Thyroid gland (tissue), 4 donors: ENCODE measurements at regions not wholly inside any gene's neighbourhood (a gene's known extent, or its start where the extent isn't known, plus 50 kb on each side); places are given as distances from the start of the nearest gene placed in this dataset.

Experiments used
- DNase-seq, 2 donors: peaks; one replicate each; pipeline ENCODE4 v3.0.0-alpha.2; 2019
- H3K27ac ChIP-seq, 3 donors: fragments of 200-600 bp; sonication (generic); 1 replicate in 2 of 3; 2 replicates in 1 of 3; pipeline ENCODE4 v1.5.1; 2016 to 2019; ENCODE audit warnings: mild to moderate bottlenecking in 1 of 3, moderate library complexity in 1 of 3
- H3K27me3 ChIP-seq: fragments of 200-600 bp; sonication (generic); one replicate; pipeline ENCODE4 v1.5.1; 2019
- H3K36me3 ChIP-seq, 2 donors: fragments of 200-600 bp; sonication (generic); one replicate each; pipeline ENCODE4 v1.5.1; 2016 to 2019
- H3K4me1 ChIP-seq, 2 donors: fragments of 200-600 bp; sonication (generic); one replicate each; pipeline ENCODE4 v1.5.1; 2017 to 2019
- H3K4me3 ChIP-seq, 3 donors: fragments of 200-600 bp; sonication (generic); replicated peaks in 1 of 3; 1 replicate in 2 of 3; 2 replicates in 1 of 3; pipeline ENCODE4 v1.5.1; 2016; ENCODE audit warnings: mild to moderate bottlenecking in 1 of 3
- H3K9me3 ChIP-seq: fragments of 200-600 bp; sonication (generic); one replicate; pipeline ENCODE4 v1.5.1; 2017
- POLR2A ChIP-seq, 2 donors: fragments of 450-650 bp; IDR thresholded peaks; one replicate each; pipeline ENCODE4 v1.6.1; 2017; ENCODE audit warnings: antibody characterized with exemption in 2 of 2, mild to moderate bottlenecking in 2 of 2, moderate library complexity in 1 of 2
- WGBS, 2 donors: methylation state at CpG; one replicate each; pipeline ENCODE4 v1.1.5; 2017; 5-methylcytosine and 5-hydroxymethylcytosine counted together
- intact Hi-C: fragments of 100-400 bp; cut with DNase I; formaldehyde crosslinking; loops from one replicate; pipeline ENCODE4 v1.15.1; 2023
- TF ChIP-seq, protein P1 (sequence below), 6 experiments: fragments of 200-600 bp in 3 of 6; fragments of 450-650 bp in 3 of 6; sonication (generic) in 3 of 6; IDR thresholded peaks; one replicate each; pipeline ENCODE4 v1.5.1; 2016 to 2019; ENCODE audit warnings: antibody characterized with exemption in 6 of 6, mild to moderate bottlenecking in 2 of 6, inconsistent platforms in 1 of 6, moderate library complexity in 1 of 6

GRCh38 chr17:73972901-73973300 lies 230.6 kb upstream of the RPL38 start:
- Histone ChIP-seq H3K27me3 (no peaks in the 10 kb centered on the region), H3K4me3 (no peak overlapping the region), H3K4me1 (peaks cover 10 to 13% of the 10 kb centered on the region in 2 donors), H3K27ac (no peak overlapping the region), H3K36me3 (no peaks in the 10 kb centered on the region), H3K9me3 (no peaks in the 10 kb centered on the region)
- WGBS, 2 donors, result 71 to 74% methylated on average over 6 of the region's 6 CpGs
- intact Hi-C loops, result no loop called here
- TF ChIP-seq, protein P1, sequence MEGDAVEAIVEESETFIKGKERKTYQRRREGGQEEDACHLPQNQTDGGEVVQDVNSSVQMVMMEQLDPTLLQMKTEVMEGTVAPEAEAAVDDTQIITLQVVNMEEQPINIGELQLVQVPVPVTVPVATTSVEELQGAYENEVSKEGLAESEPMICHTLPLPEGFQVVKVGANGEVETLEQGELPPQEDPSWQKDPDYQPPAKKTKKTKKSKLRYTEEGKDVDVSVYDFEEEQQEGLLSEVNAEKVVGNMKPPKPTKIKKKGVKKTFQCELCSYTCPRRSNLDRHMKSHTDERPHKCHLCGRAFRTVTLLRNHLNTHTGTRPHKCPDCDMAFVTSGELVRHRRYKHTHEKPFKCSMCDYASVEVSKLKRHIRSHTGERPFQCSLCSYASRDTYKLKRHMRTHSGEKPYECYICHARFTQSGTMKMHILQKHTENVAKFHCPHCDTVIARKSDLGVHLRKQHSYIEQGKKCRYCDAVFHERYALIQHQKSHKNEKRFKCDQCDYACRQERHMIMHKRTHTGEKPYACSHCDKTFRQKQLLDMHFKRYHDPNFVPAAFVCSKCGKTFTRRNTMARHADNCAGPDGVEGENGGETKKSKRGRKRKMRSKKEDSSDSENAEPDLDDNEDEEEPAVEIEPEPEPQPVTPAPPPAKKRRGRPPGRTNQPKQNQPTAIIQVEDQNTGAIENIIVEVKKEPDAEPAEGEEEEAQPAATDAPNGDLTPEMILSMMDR (IDR thresholded peaks at IDR 0.05), result no peak
- no peak for TF ChIP-seq POLR2A (IDR thresholded peaks at IDR 0.05)
- DNase-seq, result no peak

- H3K36me3 ChIP-seq, result no peaks in the 10 kb centered on the region
- H3K27ac ChIP-seq, result no peak overlapping the region
- intact Hi-C loops, result no loop called here
- no peaks in the 10 kb centered on the region for H3K9me3 ChIP-seq
- peaks cover 10 to 13% of the 10 kb centered on the region in 2 donors for H3K4me1 ChIP-seq
- DNase-seq, result no peak
- no peak for TF ChIP-seq POLR2A (IDR thresholded peaks at IDR 0.05)
- TF ChIP-seq, protein P1 (IDR thresholded peaks at IDR 0.05), result no peak
- WGBS, 2 donors, result 82 to 88% methylated on average over 12 to 15 of the region's 16 CpGs
- H3K27me3 ChIP-seq, result no peaks in the 10 kb centered on the region
- H3K4me3 ChIP-seq, result no peak overlapping the region
Measured at GRCh38 chr17:73973586-73974409, 229.7 kb upstream of the RPL38 start.

DNA sequence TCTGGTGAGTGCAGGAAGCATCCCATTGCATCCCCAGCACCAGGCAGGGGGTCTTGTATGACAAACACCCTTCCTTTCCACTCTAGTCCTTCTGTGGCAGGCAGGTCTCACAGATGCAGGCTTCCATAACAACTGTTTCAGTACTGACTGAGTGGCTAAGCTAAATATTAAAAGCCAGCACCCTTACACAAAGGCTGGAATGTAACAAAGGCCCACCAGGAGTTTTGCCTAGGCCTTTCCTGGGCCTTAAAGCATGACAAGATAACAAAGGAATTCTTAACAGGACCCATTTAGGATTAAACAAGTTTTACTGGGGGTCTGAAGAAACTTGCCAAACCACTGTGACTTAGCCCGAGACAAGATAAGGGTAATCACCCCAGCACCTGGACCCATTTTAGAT lies 228.9 kb upstream of the RPL38 start:
- H3K4me3 ChIP-seq, result no peak overlapping the region
- TF ChIP-seq, protein P1 (IDR thresholded peaks at IDR 0.05), result no peak
- H3K27me3 ChIP-seq, result no peaks in the 10 kb centered on the region
- intact Hi-C loops, result no loop called here
- DNase-seq, result no peak
- no peak overlapping the region for H3K27ac ChIP-seq
- 96 to 100% methylated on average over 1 of the region's 1 CpG for WGBS, 2 donors
- no peaks in the 10 kb centered on the region for H3K36me3 ChIP-seq
- H3K9me3 ChIP-seq, result no peaks in the 10 kb centered on the region
- peaks cover 10 to 13% of the 10 kb centered on the region in 2 donors for H3K4me1 ChIP-seq

DNA sequence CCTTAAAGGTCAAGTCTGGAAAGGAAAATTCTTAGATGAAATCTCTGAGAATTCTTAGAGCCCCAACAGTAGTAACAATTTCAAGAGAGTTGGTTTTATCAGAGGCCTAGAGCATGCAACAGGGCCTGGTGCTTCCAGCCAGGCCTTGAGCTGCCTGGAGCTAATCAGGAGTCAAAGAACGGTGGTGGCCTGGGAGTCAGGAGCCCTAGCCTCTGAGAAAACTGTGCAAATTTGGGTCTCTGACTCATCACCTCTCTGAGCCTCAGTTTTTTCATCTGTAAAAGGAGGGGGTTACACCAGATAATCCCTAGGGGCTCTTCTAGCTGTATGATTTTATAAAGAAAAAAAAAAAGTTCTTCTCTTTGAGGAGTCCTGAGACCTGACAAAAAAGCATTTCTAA lies 227.3 kb upstream of the RPL38 start:
- Histone ChIP-seq H3K4me1 (peaks cover 10 to 13% of the 10 kb centered on the region in 2 donors), H3K9me3 (no peaks in the 10 kb centered on the region), H3K4me3 (no peak overlapping the region), H3K36me3 (no peaks in the 10 kb centered on the region), H3K27ac (no peak overlapping the region), H3K27me3 (no peaks in the 10 kb centered on the region)
- intact Hi-C loops, result no loop called here
- WGBS, 2 donors, result 67 to 69% methylated on average over 1 of the region's 1 CpG
- TF ChIP-seq, protein P1 (IDR thresholded peaks at IDR 0.05), result no peak
- no peak for TF ChIP-seq POLR2A (IDR thresholded peaks at IDR 0.05)
- DNase-seq, result no peak

GRCh38 chr17:73976676-73977521 lies 226.6 kb upstream of the RPL38 start:
- no peaks in the 10 kb centered on the region for H3K36me3 ChIP-seq
- no peaks in the 10 kb centered on the region for H3K27me3 ChIP-seq
- no peak overlapping the region for H3K27ac ChIP-seq
- peaks cover 10 to 13% of the 10 kb centered on the region in 2 donors for H3K4me1 ChIP-seq
- intact Hi-C loops, result no loop called here
- DNase-seq, result peak; percentile 75 to 81
- no peak for TF ChIP-seq POLR2A (IDR thresholded peaks at IDR 0.05)
- TF ChIP-seq, protein P1 (IDR thresholded peaks at IDR 0.05), result no peak
- H3K9me3 ChIP-seq, result no peaks in the 10 kb centered on the region
- no peak overlapping the region for H3K4me3 ChIP-seq
- WGBS, 2 donors, result 27 to 46% methylated on average over 19 of the region's 19 CpGs
